ENCODE measurements at regions not wholly inside any gene's neighbourhood (a gene's known extent, or its start where the extent isn't known, plus 50 kb on each side); places are given as distances from the start of the nearest gene placed in this dataset.

GRCh38 chr11:62026739-62027370, 59.4 kb upstream of the FTH1 start:
- DNase-seq = no peak

GRCh38 chr11:62025487-62026105, 58.2 kb upstream of the FTH1 start:
- DNase-seq = peak; percentile 4 to 52

GRCh38 chr11:62024936-62025486, 57.6 kb upstream of the FTH1 start:
- no peak for DNase-seq

GRCh38 chr11:62022211-62022610, 54.8 kb upstream of the FTH1 start:
- no peak for DNase-seq

GRCh38 chr11:62020661-62021060, 53.2 kb upstream of the FTH1 start:
- no peak for DNase-seq

GRCh38 chr11:62018981-62019664, 51.7 kb upstream of the FTH1 start:
- DNase-seq = no peak

GRCh38 chr11:62017878-62018655, 50.6 kb upstream of the FTH1 start:
- DNase-seq = no peak

Data from stimulated activated CD4-positive, alpha-beta T cell treated with anti-CD3 and anti-CD28 coated beads, Interleukin-4, amount 100 ng/mL, for 4 hours (primary cell).